GM23338 (cell line): ENCODE measurements at regions not wholly inside any gene's neighbourhood (a gene's known extent, or its start where the extent isn't known, plus 50 kb on each side); places are given as distances from the start of the nearest gene placed in this dataset.

Experiments used
- ATAC-seq: fragments of 200-7000 bp; cut with Tn5 transposase; 3 replicates; pipeline ENCODE4 v1.9.1; 2020
- DNase-seq: peaks from one replicate; pipeline ENCODE4 v3.0.0-alpha.2; 2015; ENCODE audit warnings: low spot score
- H2AFZ ChIP-seq: fragments of 200-600 bp; sonication (generic); 2 replicates; pipeline ENCODE4 v1.8.0; 2016; ENCODE audit warnings: antibody characterized with exemption, mild to moderate bottlenecking, moderate library complexity
- H3F3A ChIP-seq: fragments of 200-600 bp; sonication (generic); replicated peaks from 2 replicates; pipeline ENCODE4 v1.8.0; 2017; ENCODE audit warnings: antibody characterized with exemption, mixed run types, low read depth
- H3K27ac ChIP-seq: fragments of 200-600 bp; sonication (generic); 2 replicates; pipeline ENCODE4 v1.6.1; 2016; ENCODE audit warnings: low read depth
- H3K27me3 ChIP-seq: fragments of 200-600 bp; sonication (generic); 2 replicates; pipeline ENCODE4 v1.8.0; 2016; ENCODE audit warnings: mild to moderate bottlenecking, mixed run types, moderate library complexity; ENCODE audit not compliant: insufficient read depth
- H3K36me3 ChIP-seq: fragments of 200-600 bp; sonication (generic); 2 replicates; pipeline ENCODE4 v1.8.0; 2016; ENCODE audit warnings: mild to moderate bottlenecking; ENCODE audit not compliant: insufficient read depth
- H3K4me1 ChIP-seq: fragments of 200-600 bp; sonication (generic); 2 replicates; pipeline ENCODE4 v1.8.0; 2016; ENCODE audit warnings: mild to moderate bottlenecking, moderate library complexity; ENCODE audit not compliant: insufficient read depth
- H3K4me2 ChIP-seq: fragments of 200-600 bp; sonication (generic); 2 replicates; pipeline ENCODE4 v1.7.1; 2017; ENCODE audit warnings: mixed run types
- H3K4me3 ChIP-seq: fragments of 200-600 bp; sonication (generic); 2 replicates; pipeline ENCODE4 v1.6.1; 2016; ENCODE audit warnings: mixed run types
- H3K79me2 ChIP-seq: fragments of 200-600 bp; sonication (generic); replicated peaks from 2 replicates; pipeline ENCODE4 v1.8.0; 2017; ENCODE audit warnings: mild to moderate bottlenecking; ENCODE audit not compliant: insufficient read depth
- H3K9me2 ChIP-seq: fragments of 200-600 bp; sonication (generic); 2 replicates; pipeline ENCODE4 v1.8.0; 2017; ENCODE audit not compliant: insufficient read depth
- H4K20me1 ChIP-seq: fragments of 200-600 bp; sonication (generic); replicated peaks from 2 replicates; pipeline ENCODE4 v1.8.0; 2017; ENCODE audit warnings: mild to moderate bottlenecking; ENCODE audit not compliant: insufficient read depth
- H3K27ac Mint-ChIP-seq: 2 replicates; pipeline ENCODE4 v1.8.0; 2020; ENCODE audit warnings: inconsistent platforms, mild to moderate bottlenecking, moderate library complexity, mixed read lengths
- H3K27me3 Mint-ChIP-seq: 3 replicates; pipeline ENCODE4 v1.8.0; 2022; ENCODE audit warnings: low read depth, mild to moderate bottlenecking, moderate library complexity, mixed read lengths, inconsistent platforms; ENCODE audit not compliant: insufficient read depth, poor library complexity
- H3K36me3 Mint-ChIP-seq: 3 replicates; pipeline ENCODE4 v1.8.0; 2021; ENCODE audit warnings: low read depth, mild to moderate bottlenecking, inconsistent platforms, moderate library complexity, mixed read lengths
- H3K4me1 Mint-ChIP-seq: 3 replicates; pipeline ENCODE4 v1.8.0; 2020; ENCODE audit warnings: mild to moderate bottlenecking, inconsistent platforms, mixed read lengths
- H3K4me3 Mint-ChIP-seq: 3 replicates; pipeline ENCODE4 v1.8.0; 2021; ENCODE audit warnings: moderate library complexity, mild to moderate bottlenecking, inconsistent platforms, mixed read lengths
- H3K9me3 Mint-ChIP-seq: 3 replicates; pipeline ENCODE4 v1.8.0; 2020; ENCODE audit warnings: moderate library complexity, mild to moderate bottlenecking, inconsistent platforms, mixed read lengths
- CREB1 ChIP-seq: fragments of 250-450 bp; sonication (Bioruptor Pico); IDR thresholded peaks from 2 replicates; pipeline ENCODE4 v1.5.0; 2020; ENCODE audit warnings: low read depth, mild to moderate bottlenecking, moderate library complexity
- CTCF ChIP-seq, 2 experiments: fragments of 200-600 bp in 1 of 2; sonication (generic) in 1 of 2; conservative IDR thresholded peaks; 2 replicates each; pipeline versions ENCODE4 v1.5.1 to v1.6.1; 2016 to 2017; ENCODE audit warnings: antibody characterized with exemption in 2 of 2, low read depth in 2 of 2, mild to moderate bottlenecking in 2 of 2, moderate library complexity in 1 of 2
- ETS1 ChIP-seq: IDR thresholded peaks from 2 replicates; pipeline ENCODE4 v1.6.1; 2016; ENCODE audit warnings: antibody characterized with exemption
- EZH2 ChIP-seq: fragments of 200-600 bp; sonication (generic); IDR thresholded peaks from one replicate; pipeline ENCODE4 v1.8.0; 2017; ENCODE audit warnings: antibody characterized with exemption, mild to moderate bottlenecking, low read depth; ENCODE audit not compliant: unreplicated experiment
- EZH2phosphoT487 ChIP-seq: fragments of 200-600 bp; sonication (generic); IDR thresholded peaks from one replicate; pipeline ENCODE4 v1.8.1; 2018; ENCODE audit warnings: antibody characterized with exemption; ENCODE audit not compliant: unreplicated experiment
- NANOG ChIP-seq: IDR thresholded peaks from 2 replicates; pipeline ENCODE4 v1.6.1; 2016; ENCODE audit warnings: antibody characterized with exemption, borderline replicate concordance
- REST ChIP-seq: IDR thresholded peaks from one replicate; pipeline ENCODE4 v1.6.1; 2018; ENCODE audit warnings: antibody characterized with exemption; ENCODE audit not compliant: unreplicated experiment
- STAT1 ChIP-seq: IDR thresholded peaks from one replicate; pipeline ENCODE4 v1.6.1; 2016; ENCODE audit warnings: antibody characterized with exemption; ENCODE audit not compliant: unreplicated experiment
- ZNF114 ChIP-seq: fragments of 250-450 bp; sonication (Bioruptor Pico); IDR thresholded peaks from 2 replicates; pipeline ENCODE4 v1.5.0; 2020; ENCODE audit warnings: mild to moderate bottlenecking, moderate library complexity
- ZNF331 ChIP-seq: fragments of 250-450 bp; sonication (Bioruptor Pico); IDR thresholded peaks from 2 replicates; pipeline ENCODE4 v1.5.0; 2020; ENCODE audit warnings: low read depth, mild to moderate bottlenecking, moderate library complexity

GRCh38 chr7:81256991-81257390 is 338.1 kb upstream of the SEMA3C start:
- DNase-seq (peak; percentile 68), ATAC-seq (peak; percentile 66)
- H3K4me1 ChIP-seq, result no peaks in the 10 kb centered on the region
- Mint-ChIP-seq H3K27me3 (no peaks in the 10 kb centered on the region), H3K27ac (no peak overlapping the region), H3K36me3 (peaks cover 8% of the 10 kb centered on the region; the same call in 2 of the 3 replicates), H3K9me3 (peaks cover 15% of the 10 kb centered on the region; the same call in 2 of the 3 replicates), H3K4me3 (no peak overlapping the region), H3K4me1 (peaks cover 1% of the 10 kb centered on the region; the same call in 2 of the 3 replicates)
- H2AFZ ChIP-seq, result peak overlapping the region; percentile 64; the same call in 1 of the 2 replicates
- no peak overlapping the region for H3K4me3 ChIP-seq
- H3K27me3 ChIP-seq, result no peaks in the 10 kb centered on the region
- no peaks in the 10 kb centered on the region for H3K79me2 ChIP-seq
- H3K36me3 ChIP-seq, result no peaks in the 10 kb centered on the region
- no peaks in the 10 kb centered on the region for H4K20me1 ChIP-seq
- no peak for TF ChIP-seq ZNF114 (CRISPR knock-in tag)
- peak; percentile 66 to 73 for TF ChIP-seq CTCF (conservative IDR thresholded peaks at IDR 0.05; ENCODE audit: low read depth in 2 of 2)
- H3K9me2 ChIP-seq, result no peaks in the 10 kb centered on the region
- H3F3A ChIP-seq, result no peaks in the 10 kb centered on the region
- no peak overlapping the region for H3K27ac ChIP-seq
- no peak overlapping the region for H3K4me2 ChIP-seq

GRCh38 chr7:81248420-81248819 is 329.6 kb upstream of the SEMA3C start:
- no peak overlapping the region for H3K4me3 ChIP-seq
- no peaks in the 10 kb centered on the region for H3K9me2 ChIP-seq
- H2AFZ ChIP-seq, result no peak overlapping the region
- H3K36me3 ChIP-seq, result no peaks in the 10 kb centered on the region
- Mint-ChIP-seq H3K9me3 (peaks cover 17% of the 10 kb centered on the region), H3K36me3 (peaks cover 15% of the 10 kb centered on the region; the same call in 2 of the 3 replicates), H3K4me1 (peaks cover 14% of the 10 kb centered on the region), H3K27me3 (peaks cover 2% of the 10 kb centered on the region), H3K27ac (no peak overlapping the region), H3K4me3 (no peak overlapping the region)
- H3K4me1 ChIP-seq, result no peaks in the 10 kb centered on the region
- H4K20me1 ChIP-seq, result no peaks in the 10 kb centered on the region
- H3K79me2 ChIP-seq, result no peaks in the 10 kb centered on the region
- no peak for DNase-seq
- H3K4me2 ChIP-seq, result no peak overlapping the region
- H3K27me3 ChIP-seq, result no peaks in the 10 kb centered on the region
- no peaks in the 10 kb centered on the region for H3F3A ChIP-seq
- ATAC-seq, result no peak
- no peak overlapping the region for H3K27ac ChIP-seq
- no peak for TF ChIP-seq EZH2phosphoT487
- TF ChIP-seq REST, result no peak
- no peak for TF ChIP-seq ZNF114 (CRISPR knock-in tag)
- no peak for TF ChIP-seq ZNF331 (CRISPR knock-in tag)
- no peak for TF ChIP-seq STAT1
- TF ChIP-seq ETS1, result no peak
- no peak for TF ChIP-seq CREB1 (CRISPR knock-in tag)
- no peak for TF ChIP-seq EZH2
- TF ChIP-seq NANOG, result no peak
- TF ChIP-seq CTCF (conservative IDR thresholded peaks at IDR 0.05; ENCODE audit: low read depth in 2 of 2), result no peak
